GM12878 (cell line): ENCODE measurements at regions not wholly inside any gene's neighbourhood (a gene's known extent, or its start where the extent isn't known, plus 50 kb on each side); places are given as distances from the start of the nearest gene placed in this dataset.

Experiments used
- ATAC-seq: fragments of 200-7000 bp; cut with Tn5 transposase; 3 replicates; pipeline ENCODE4 v1.9.1; 2020; ENCODE audit warnings: mild to moderate bottlenecking, moderate library complexity
- BruUV-seq: library from RNA; stranded (reverse); fragments of 400-500 nt; replicated peaks from 2 replicates; lab custom pipeline; 2021; lab: Mats Ljungman, UMichigan
- CTCF ChIA-PET: fragments of 300-600 bp; sonication (Branson Sonifier 250); formaldehyde crosslinking; extraction: SDS; loops from one replicate; lab custom pipeline; 2021; ENCODE audit warnings: inconsistent platforms; lab: Yijun Ruan, JAX
- POLR2A ChIA-PET: fragments of 350-600 bp; formaldehyde crosslinking; extraction: SDS; loops from one replicate; lab custom pipeline; 2021; ENCODE audit warnings: inconsistent platforms; lab: Charles Lee
- RAD21 ChIA-PET: fragments of 300-600 bp; sonication (Branson Sonifier 250); formaldehyde crosslinking; loops from one replicate; lab custom pipeline; 2023; ENCODE audit warnings: antibody characterized with exemption; ENCODE audit not compliant: unreplicated experiment; lab: Charles Lee
- SMC1A ChIA-PET: fragments of 300-600 bp; sonication (Branson Sonifier 250); formaldehyde crosslinking; loops from one replicate; lab custom pipeline; 2023; ENCODE audit not compliant: unreplicated experiment, uncharacterized antibody; lab: Charles Lee
- DNase-seq: peaks from one replicate; pipeline ENCODE4 v3.0.0-alpha.2; 2011; ENCODE audit warnings: low read depth, low spot score
- FAIRE-seq: peaks from 3 replicates; lab custom pipeline; 2011; peaks lifted over from hg19 to GRCh38; lab: Jason Lieb, UNC
- H2AFZ ChIP-seq: 2 replicates; pipeline ENCODE4 v1.6.0; 2011; ENCODE audit warnings: low read depth, low read length, control low read depth; ENCODE audit not compliant: control insufficient read depth
- H3K27ac ChIP-seq: 2 replicates; pipeline ENCODE4 v1.5.1; 2011; ENCODE audit warnings: control low read depth; ENCODE audit not compliant: control insufficient read depth, insufficient read depth
- H3K27me3 ChIP-seq, 2 experiments: replicated peaks in 1 of 2; 2 replicates each; pipeline versions ENCODE4 v1.6.0 to v1.6.1; 2011; ENCODE audit warnings: low read length in 1 of 2; ENCODE audit not compliant: control insufficient read depth in 2 of 2, insufficient read depth in 2 of 2
- H3K36me3 ChIP-seq, 2 experiments: 2 replicates each; pipeline ENCODE4 v1.5.1; 2011; ENCODE audit warnings: low read length in 1 of 2; ENCODE audit not compliant: control insufficient read depth in 2 of 2, insufficient read depth in 2 of 2
- H3K4me1 ChIP-seq: 2 replicates; pipeline ENCODE4 v1.6.1; 2011; ENCODE audit warnings: mild to moderate bottlenecking, low read length, moderate library complexity, mixed read lengths; ENCODE audit not compliant: control insufficient read depth, insufficient read depth
- H3K4me2 ChIP-seq: 2 replicates; pipeline ENCODE4 v1.6.0; 2011; ENCODE audit warnings: control low read depth; ENCODE audit not compliant: control insufficient read depth, insufficient read depth
- H3K4me3 ChIP-seq: fragments of 200-600 bp; sonication (generic); 2 replicates; pipeline ENCODE4 v1.5.1; 2016
- H3K79me2 ChIP-seq: 2 replicates; pipeline ENCODE4 v1.6.0; 2011; ENCODE audit warnings: low read length; ENCODE audit not compliant: control insufficient read depth, insufficient read depth
- H3K9ac ChIP-seq: 2 replicates; pipeline ENCODE4 v1.8.0; 2011; ENCODE audit warnings: low read length, control low read depth, mixed read lengths; ENCODE audit not compliant: control insufficient read depth, insufficient read depth
- H3K9me3 ChIP-seq: replicated peaks from 3 replicates; pipeline ENCODE4 v1.5.1; 2011; ENCODE audit warnings: mild to moderate bottlenecking, low read length; ENCODE audit not compliant: control insufficient read depth, insufficient read depth
- H4K20me1 ChIP-seq: 2 replicates; pipeline ENCODE4 v1.6.0; 2011; ENCODE audit not compliant: control insufficient read depth, insufficient read depth
- KDM1A ChIP-seq: fragments of 200-600 bp; sonication (generic); IDR thresholded peaks from 2 replicates; pipeline ENCODE4 v1.6.1; 2016; ENCODE audit warnings: borderline replicate concordance
- NR2C2 ChIP-seq: IDR thresholded peaks from 2 replicates; pipeline ENCODE4 v1.6.1; 2011; ENCODE audit warnings: borderline replicate concordance, low read depth; ENCODE audit not compliant: control insufficient read depth, insufficient read length
- SRF ChIP-seq, 2 experiments: IDR thresholded peaks; 2 replicates each; pipeline ENCODE4 v1.6.1; 2011; ENCODE audit warnings: low read depth in 2 of 2, low read length in 2 of 2, mild to moderate bottlenecking in 1 of 2, moderate library complexity in 1 of 2
- ZNF24 ChIP-seq: fragments of 450-650 bp; IDR thresholded peaks from 2 replicates; pipeline ENCODE4 v1.6.1; 2017; ENCODE audit warnings: antibody characterized with exemption, mild to moderate bottlenecking
- WGBS: methylation state at CpG from one replicate; pipeline ENCODE4 v1.1.6; 2016; ENCODE audit warnings: low lambda C conversion rate; ENCODE audit not compliant: insufficient replicate concordance, insufficient coverage; ENCODE audit errors: missing lambda C conversion rate; 5-methylcytosine and 5-hydroxymethylcytosine counted together
- in situ Hi-C: fragments of 300-500 bp; cut with MboI; formaldehyde crosslinking; loops from 9 replicates; pipeline ENCODE4 v1.14.3; 2018; ENCODE audit warnings: mixed read lengths
- intact Hi-C: fragments of 100-400 bp; cut with micrococcal nuclease; formaldehyde crosslinking; loops from one replicate; pipeline ENCODE4 v1.14.2; 2022; ENCODE audit not compliant: unreplicated experiment
- TF ChIP-seq, protein P1 (sequence below): fragments of 450-650 bp; formaldehyde crosslinking; IDR thresholded peaks from 2 replicates; pipeline ENCODE4 v1.4.0; 2020; ENCODE audit warnings: mild to moderate bottlenecking, moderate library complexity
- TF ChIP-seq, protein P2 (sequence below): fragments of 450-650 bp; conservative IDR thresholded peaks from 2 replicates; pipeline ENCODE4 v1.6.1; 2017; ENCODE audit warnings: mild to moderate bottlenecking, moderate library complexity

- TF ChIP-seq, protein P1, sequence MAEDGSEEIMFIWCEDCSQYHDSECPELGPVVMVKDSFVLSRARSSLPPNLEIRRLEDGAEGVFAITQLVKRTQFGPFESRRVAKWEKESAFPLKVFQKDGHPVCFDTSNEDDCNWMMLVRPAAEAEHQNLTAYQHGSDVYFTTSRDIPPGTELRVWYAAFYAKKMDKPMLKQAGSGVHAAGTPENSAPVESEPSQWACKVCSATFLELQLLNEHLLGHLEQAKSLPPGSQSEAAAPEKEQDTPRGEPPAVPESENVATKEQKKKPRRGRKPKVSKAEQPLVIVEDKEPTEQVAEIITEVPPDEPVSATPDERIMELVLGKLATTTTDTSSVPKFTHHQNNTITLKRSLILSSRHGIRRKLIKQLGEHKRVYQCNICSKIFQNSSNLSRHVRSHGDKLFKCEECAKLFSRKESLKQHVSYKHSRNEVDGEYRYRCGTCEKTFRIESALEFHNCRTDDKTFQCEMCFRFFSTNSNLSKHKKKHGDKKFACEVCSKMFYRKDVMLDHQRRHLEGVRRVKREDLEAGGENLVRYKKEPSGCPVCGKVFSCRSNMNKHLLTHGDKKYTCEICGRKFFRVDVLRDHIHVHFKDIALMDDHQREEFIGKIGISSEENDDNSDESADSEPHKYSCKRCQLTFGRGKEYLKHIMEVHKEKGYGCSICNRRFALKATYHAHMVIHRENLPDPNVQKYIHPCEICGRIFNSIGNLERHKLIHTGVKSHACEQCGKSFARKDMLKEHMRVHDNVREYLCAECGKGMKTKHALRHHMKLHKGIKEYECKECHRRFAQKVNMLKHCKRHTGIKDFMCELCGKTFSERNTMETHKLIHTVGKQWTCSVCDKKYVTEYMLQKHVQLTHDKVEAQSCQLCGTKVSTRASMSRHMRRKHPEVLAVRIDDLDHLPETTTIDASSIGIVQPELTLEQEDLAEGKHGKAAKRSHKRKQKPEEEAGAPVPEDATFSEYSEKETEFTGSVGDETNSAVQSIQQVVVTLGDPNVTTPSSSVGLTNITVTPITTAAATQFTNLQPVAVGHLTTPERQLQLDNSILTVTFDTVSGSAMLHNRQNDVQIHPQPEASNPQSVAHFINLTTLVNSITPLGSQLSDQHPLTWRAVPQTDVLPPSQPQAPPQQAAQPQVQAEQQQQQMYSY (CRISPR knock-in tag), result no peak
- TF ChIP-seq KDM1A, result no peak
- no peak for TF ChIP-seq NR2C2
- no peak for TF ChIP-seq SRF (IDR thresholded peaks at IDR 0.05; ENCODE audit: low read depth in 2 of 2, low read length in 2 of 2)
- TF ChIP-seq ZNF24, result no peak
Observed at GRCh38 chr16:6955303-6955702, 377.3 kb upstream of the RBFOX1 start (continued).

- RAD21 ChIA-PET, result no interaction called here
- CTCF ChIA-PET, result interaction anchor here (0.6 kb wide), 1 partner anchor 478 kb away, joined by 3 read pairs; no protein-coding TSS in a partner anchor
- WGBS, result 27% methylated on average over 5 of the region's 5 CpGs
- TF ChIP-seq, protein P2, sequence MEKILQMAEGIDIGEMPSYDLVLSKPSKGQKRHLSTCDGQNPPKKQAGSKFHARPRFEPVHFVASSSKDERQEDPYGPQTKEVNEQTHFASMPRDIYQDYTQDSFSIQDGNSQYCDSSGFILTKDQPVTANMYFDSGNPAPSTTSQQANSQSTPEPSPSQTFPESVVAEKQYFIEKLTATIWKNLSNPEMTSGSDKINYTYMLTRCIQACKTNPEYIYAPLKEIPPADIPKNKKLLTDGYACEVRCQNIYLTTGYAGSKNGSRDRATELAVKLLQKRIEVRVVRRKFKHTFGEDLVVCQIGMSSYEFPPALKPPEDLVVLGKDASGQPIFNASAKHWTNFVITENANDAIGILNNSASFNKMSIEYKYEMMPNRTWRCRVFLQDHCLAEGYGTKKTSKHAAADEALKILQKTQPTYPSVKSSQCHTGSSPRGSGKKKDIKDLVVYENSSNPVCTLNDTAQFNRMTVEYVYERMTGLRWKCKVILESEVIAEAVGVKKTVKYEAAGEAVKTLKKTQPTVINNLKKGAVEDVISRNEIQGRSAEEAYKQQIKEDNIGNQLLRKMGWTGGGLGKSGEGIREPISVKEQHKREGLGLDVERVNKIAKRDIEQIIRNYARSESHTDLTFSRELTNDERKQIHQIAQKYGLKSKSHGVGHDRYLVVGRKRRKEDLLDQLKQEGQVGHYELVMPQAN, result no peak
- TF ChIP-seq, all 136 proteins: peak for 0
- no peaks in the 10 kb centered on the region for H3K4me1 ChIP-seq
- H3K27me3 ChIP-seq, result no peaks in the 10 kb centered on the region
- FAIRE-seq, result no peak
- H3K79me2 ChIP-seq, result no peaks in the 10 kb centered on the region
- no peak overlapping the region for H3K27ac ChIP-seq
- H3K36me3 ChIP-seq, result no peaks in the 10 kb centered on the region
- H3K9ac ChIP-seq, result no peak overlapping the region
- in situ Hi-C loops, result no loop called here
- no peaks in the 10 kb centered on the region for H4K20me1 ChIP-seq
- H3K4me2 ChIP-seq, result no peak overlapping the region
- no peak for DNase-seq
- POLR2A ChIA-PET, result no interaction called here
- H3K9me3 ChIP-seq, result no peaks in the 10 kb centered on the region; the same call in 2 of the 3 replicates
- intact Hi-C loops, result no loop called here
- no peak for ATAC-seq
- no TSS peak for BruUV-seq
- H2AFZ ChIP-seq, result no peak overlapping the region
- no peak overlapping the region for H3K4me3 ChIP-seq
- SMC1A ChIA-PET, result no interaction called here
Observed at GRCh38 chr16:6949240-6949639, 383.4 kb upstream of the RBFOX1 start.
